ENCODE measurements at regions not wholly inside any gene's neighbourhood (a gene's known extent, or its start where the extent isn't known, plus 50 kb on each side); places are given as distances from the start of the nearest gene placed in this dataset.
A peak's percentile ranks its signal among the peaks of the same experiment; 100 is the strongest.
"Not testable (repeated sequence)": the region's sequence is repeated elsewhere in the genome, so short reads cannot be mapped to it uniquely, and the experiment has no call there.

DNA sequence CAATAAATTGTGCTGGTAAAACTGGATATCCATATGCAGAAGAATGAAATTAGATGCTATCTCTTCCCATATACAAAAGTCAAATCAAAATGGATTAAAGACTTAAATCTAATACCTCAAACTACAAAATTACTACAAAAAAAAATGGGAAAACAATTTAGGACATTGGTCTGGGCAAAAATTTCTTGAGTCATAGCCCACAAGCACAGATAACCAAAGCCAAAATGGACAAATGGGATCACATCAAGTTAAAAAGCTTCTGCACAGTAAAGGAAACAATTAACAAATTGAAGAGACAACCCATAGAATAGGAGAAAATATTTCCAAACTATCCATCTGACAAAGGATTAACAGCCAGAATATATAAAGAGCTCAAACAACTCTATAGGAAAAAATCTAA lies 264.6 kb downstream of the NUAK1 start:
- no peak for DNase-seq
- TF ChIP-seq POLR2A (IDR thresholded peaks at IDR 0.05; ENCODE audit: low read length) (no peak), GATA1 (IDR thresholded peaks at IDR 0.05; ENCODE audit: low read depth, low read length) (no peak)

DNA sequence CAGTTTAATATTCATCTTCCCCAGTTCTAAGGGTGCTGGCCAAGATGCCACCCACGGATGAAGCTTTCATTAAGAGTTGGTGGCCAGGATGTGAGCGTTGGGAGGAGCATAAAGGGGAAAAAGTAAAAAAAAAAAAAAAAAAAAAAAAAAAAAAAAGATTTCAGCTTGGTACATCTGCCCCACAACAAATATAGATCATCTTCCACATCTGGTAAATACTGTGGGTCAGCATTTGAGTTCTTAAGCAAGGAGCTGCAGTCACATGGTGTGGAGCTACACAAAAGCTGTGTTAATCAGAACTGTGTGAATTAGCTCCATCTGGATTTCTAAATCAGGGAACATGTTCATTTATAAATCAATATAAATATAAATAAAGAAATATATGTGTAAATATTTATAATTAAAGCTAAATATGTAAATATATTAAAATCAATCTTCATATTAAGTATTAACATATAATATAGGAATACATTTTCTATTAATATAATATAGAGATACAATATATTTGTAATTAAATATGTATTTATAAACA lies 262.3 kb downstream of the NUAK1 start:
- no peak for DNase-seq
- TF ChIP-seq GATA1 (IDR thresholded peaks at IDR 0.05; ENCODE audit: low read depth, low read length) (no peak), POLR2A (IDR thresholded peaks at IDR 0.05; ENCODE audit: low read length) (no peak)

DNA sequence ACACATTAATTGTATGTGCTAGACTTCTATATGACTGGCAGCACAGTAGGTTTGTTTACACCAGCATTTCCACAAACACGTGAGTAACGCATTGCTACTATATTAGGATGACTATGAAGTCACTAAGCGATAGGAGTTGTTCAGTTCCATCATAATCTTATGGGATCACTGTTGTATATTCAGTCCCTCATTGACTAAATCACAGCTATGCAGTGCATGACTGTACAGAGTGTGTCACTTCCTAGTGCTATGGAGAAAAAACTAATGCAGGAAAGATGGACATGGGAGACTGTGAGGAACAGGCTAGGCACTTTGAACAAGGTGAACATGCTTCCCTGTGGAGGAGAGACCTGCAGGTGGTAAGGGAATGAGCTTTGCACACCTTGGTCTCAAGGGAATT lies 259.8 kb downstream of the NUAK1 start:
- no peak for TF ChIP-seq GATA1 (IDR thresholded peaks at IDR 0.05; ENCODE audit: low read depth, low read length)
- no peak for TF ChIP-seq POLR2A (IDR thresholded peaks at IDR 0.05; ENCODE audit: low read length)
- no peak for DNase-seq

DNA sequence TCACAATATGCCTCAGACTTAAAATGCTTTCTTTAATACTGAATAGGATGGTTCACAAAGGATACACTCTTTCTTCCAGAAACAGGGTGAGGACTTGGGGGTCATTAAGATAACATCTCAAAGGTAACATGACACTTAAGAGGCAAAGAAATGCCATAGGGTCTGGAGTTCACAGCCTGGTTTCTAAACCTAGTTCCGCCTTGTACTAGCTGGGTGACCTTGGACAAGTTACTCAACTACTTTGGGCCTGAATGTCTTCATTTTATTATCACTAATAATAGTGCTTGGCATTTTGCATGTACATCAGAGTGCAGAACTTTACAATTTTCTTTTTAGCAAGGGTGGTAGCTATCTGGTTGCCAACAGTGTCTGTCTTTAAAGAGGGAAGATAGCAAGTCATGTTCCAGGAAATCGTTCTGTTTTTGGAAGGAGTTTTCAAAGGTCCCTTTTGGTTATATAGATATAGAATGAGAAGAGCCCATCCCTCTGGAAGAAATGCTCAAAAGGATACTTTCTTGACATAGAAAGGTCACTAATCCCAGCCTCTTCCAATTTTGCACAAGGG lies 257.8 kb downstream of the NUAK1 start:
- peak in 1 of 2 experiments; percentile 4 for DNase-seq
- TF ChIP-seq GATA1 (IDR thresholded peaks at IDR 0.05; ENCODE audit: low read depth, low read length), result no peak
- TF ChIP-seq POLR2A (IDR thresholded peaks at IDR 0.05; ENCODE audit: low read length), result no peak

DNA sequence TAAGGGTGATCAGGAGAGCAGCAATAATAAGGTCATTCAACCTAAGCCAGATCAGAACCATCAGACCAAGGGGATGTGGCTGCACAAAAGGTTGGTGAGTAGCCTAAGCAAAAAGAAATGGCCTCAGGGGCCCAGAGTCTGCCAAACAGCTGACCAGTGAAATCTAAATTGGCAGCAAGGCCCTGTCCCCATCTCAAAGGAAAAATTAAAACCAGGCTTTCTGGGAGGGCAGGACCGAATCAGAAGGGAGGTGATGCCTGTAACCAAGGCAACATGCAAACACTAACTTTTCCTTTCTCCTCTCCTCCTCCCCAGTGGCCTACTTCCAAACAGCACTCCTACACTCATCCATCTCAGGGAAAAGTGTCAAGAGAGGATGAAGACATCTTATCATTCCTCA lies 256.4 kb downstream of the NUAK1 start:
- TF ChIP-seq POLR2A (IDR thresholded peaks at IDR 0.05; ENCODE audit: low read length), result no peak
- TF ChIP-seq GATA1 (IDR thresholded peaks at IDR 0.05; ENCODE audit: low read depth, low read length), result no peak
- no peak for DNase-seq

DNA sequence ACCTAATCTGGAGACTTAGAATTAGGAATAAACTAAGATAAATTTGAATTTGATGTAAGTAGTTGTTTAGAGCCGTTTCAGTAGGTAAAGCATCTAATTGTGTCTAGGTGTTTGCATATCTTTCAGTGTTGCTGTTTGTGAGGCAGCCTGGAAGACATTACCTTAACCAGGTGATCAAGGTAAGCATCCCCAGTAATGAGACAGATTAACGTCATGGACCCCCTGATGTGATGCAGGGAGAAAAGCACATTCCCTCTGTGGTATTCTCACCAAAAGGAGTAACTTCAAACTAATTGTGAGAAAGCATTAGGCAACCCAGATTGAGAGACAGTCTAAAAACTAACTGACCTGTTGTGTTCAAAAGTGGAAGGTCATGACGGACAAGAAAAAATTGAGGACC lies 251.6 kb downstream of the NUAK1 start:
- DNase-seq, result no peak
- TF ChIP-seq POLR2A (IDR thresholded peaks at IDR 0.05; ENCODE audit: low read length) (no peak), GATA1 (IDR thresholded peaks at IDR 0.05; ENCODE audit: low read depth, low read length) (no peak)

DNA sequence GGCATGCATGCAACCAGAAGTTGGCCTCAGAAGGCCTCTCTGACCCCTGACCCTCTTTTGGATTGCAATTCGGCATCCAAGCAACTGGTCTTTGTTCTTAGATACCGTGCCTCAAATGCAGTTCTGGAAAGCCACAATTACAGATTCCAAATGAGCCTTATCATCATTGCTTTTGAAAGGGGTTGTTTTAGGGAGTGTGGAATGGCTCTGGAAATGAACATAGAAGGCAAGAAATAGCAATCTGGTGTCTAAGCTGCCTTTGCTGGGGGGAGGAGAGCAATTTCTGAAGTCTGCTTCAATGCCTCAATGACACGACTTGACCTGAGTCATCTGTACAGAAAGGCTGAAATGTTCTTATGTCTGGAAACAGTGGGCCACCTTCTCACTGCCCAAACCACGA lies 250.1 kb downstream of the NUAK1 start:
- no peak for TF ChIP-seq POLR2A (IDR thresholded peaks at IDR 0.05; ENCODE audit: low read length)
- no peak for TF ChIP-seq GATA1 (IDR thresholded peaks at IDR 0.05; ENCODE audit: low read depth, low read length)
- no peak for DNase-seq

DNA sequence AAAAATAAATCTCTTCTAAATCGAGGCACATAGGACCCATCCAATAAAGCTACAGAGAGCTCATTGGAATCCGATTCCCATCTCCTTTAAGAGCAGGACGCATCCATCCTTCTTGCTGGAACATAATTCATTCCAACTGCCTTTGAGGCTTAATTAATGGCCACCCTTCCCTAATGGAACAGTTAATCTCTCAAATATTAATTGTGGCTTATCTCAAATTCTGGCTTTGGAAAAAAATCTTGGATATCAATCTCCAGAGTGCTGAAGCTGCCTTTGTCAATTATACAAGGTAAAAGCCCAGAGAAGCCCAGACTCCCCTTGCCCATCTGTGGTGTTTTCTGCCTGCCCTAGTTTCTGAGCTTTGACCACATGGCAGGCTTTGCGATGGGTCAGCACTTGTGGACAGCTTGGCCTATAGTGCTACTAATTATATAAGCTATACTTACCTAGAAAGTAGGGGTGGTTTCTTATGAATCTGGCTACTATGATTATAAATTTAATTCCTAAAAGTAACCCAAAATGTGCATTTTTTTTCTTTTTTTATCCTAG lies 246.3 kb downstream of the NUAK1 start:
- TF ChIP-seq GATA1 (IDR thresholded peaks at IDR 0.05; ENCODE audit: low read depth, low read length) (no peak), POLR2A (IDR thresholded peaks at IDR 0.05; ENCODE audit: low read length) (no peak)
- no peak for DNase-seq

DNA sequence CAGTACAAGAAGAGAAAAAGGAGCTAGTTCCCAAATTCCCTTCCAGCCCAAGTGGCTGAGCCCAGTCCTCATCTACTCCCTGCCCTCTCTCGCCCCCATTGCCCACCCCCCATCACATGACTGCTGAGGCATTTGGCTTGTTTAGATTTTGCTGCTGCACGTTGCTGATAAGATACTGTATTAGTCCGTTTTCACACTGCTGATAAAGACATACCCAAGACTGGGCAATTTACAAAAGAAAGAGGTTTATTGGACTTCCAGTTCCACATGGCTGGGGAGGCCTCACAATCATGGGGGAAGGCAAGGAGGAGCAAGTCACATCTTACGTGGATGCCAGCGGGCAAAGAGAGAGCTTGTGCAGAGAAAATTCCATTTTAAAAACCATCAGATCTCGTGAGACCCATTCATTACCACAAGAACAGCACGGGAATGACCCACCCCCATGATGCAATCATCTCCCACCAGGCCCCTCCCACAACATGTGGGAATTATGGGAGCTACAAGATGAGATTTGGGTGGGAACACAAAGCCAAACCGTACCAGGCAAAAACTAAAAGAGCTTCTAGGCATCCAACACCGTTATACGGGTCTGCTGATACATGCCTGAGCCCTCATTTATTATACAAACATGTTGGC lies 243.4 kb downstream of the NUAK1 start:
- DNase-seq, result not testable (repeated sequence)

DNA sequence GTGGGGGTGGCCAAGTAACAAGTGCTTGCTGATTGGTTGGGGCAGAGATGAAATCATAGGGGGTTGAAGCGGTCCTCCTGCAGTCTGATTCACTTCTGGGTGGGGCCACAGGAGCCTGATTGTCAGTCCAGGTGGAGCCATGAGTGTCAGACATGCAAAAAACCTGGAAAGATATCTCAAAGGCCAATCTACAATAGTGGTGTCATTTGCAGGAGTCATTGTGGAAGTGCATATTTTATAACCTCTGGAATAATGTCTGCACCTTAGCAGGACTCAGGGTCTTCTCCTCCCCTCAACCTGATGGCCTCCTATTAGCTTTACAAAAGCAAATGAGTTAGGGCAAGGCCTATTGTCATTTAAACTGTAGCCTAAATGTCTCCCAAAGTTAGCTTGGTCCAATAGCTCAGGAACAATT lies 241.4 kb downstream of the NUAK1 start:
- DNase-seq, result no peak

DNA sequence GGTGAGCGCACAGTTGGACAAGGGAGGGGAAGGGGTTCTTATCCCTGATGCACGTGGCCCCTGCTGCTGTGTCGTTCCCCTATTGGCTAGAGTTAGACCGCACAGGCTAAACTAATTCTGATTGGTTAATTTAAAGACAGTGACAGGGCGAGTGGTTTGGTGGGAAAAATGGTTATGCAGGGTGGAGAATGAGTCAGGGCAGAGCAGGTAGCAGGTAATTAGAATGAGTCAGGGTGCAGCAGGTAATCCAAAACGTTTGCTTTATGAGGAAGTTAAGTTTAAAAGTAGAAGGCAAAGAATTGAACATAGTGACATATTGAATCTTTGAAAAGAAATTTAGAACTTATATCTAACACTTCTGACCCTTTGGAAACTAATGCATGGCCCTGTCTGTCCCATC lies 240.5 kb downstream of the NUAK1 start:
- DNase-seq, result not testable (repeated sequence)

More for the DNA sequence above, 241.4 kb downstream of the NUAK1 start:
- no peak for TF ChIP-seq POLR2A (IDR thresholded peaks at IDR 0.05; ENCODE audit: low read length)
- no peak for TF ChIP-seq GATA1 (IDR thresholded peaks at IDR 0.05; ENCODE audit: low read depth, low read length)

DNA sequence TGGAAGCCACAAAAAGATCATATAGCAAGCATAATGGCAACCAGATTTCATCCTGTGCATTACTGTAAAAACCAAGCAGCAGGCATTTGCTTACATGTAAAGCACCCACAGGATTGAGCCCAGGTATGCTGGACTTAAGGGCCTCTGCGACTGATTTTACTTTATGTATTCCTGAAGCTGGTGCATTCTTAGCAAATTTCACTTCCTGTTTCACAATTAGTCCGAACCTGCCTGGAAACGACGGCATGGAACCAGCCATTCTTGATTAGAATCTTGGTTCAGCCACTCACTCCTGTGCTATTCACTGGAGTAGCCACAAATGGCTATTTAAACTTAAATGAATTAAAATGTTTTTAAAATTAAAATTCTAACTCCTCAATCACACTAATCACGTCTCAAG lies 239.2 kb downstream of the NUAK1 start:
- TF ChIP-seq POLR2A (IDR thresholded peaks at IDR 0.05; ENCODE audit: low read length), result no peak
- no peak for TF ChIP-seq GATA1 (IDR thresholded peaks at IDR 0.05; ENCODE audit: low read depth, low read length)
- DNase-seq, result no peak

DNA sequence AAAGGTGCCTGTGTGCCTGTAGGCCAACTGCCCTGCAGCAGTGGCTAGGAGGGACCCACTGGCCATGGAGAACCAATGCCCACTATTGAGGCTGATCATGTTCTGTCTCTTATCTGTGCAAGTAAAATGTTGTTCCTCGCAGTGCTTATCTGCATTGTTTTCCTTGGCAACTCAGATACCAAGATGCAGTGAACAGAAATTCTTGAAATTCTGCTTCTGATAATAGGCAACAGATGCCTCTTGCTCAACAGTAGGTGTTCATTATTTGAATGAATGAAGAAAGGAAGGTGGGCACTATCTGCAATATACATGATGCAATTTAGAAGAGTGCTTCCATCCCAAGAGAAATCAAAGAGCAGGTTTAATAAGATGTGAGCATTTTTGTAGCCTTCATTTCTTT lies 232.2 kb downstream of the NUAK1 start:
- DNase-seq, result no peak
- no peak for TF ChIP-seq POLR2A (IDR thresholded peaks at IDR 0.05; ENCODE audit: low read length)
- TF ChIP-seq GATA1 (IDR thresholded peaks at IDR 0.05; ENCODE audit: low read depth, low read length), result no peak

DNA sequence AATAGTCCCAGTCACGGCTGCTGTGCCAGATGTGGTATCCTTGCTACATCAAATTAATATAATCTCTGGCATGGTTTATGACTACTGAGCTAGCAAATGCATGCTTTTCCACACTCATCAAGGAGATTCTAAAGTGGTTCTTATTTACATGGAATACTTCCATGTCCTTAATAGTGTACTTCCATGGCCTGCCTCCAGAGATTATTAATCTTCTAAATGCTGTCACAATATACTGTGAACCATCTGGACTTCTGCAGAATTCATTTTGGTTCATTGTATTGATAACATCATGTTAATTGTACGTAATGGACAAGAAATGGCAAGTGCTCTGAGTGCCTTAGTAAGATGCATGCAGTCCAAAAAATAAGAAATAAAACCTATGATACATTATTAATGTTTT lies 230.8 kb downstream of the NUAK1 start:
- no peak for DNase-seq
- TF ChIP-seq GATA1 (IDR thresholded peaks at IDR 0.05; ENCODE audit: low read depth, low read length), result no peak
- TF ChIP-seq POLR2A (IDR thresholded peaks at IDR 0.05; ENCODE audit: low read length), result no peak

DNA sequence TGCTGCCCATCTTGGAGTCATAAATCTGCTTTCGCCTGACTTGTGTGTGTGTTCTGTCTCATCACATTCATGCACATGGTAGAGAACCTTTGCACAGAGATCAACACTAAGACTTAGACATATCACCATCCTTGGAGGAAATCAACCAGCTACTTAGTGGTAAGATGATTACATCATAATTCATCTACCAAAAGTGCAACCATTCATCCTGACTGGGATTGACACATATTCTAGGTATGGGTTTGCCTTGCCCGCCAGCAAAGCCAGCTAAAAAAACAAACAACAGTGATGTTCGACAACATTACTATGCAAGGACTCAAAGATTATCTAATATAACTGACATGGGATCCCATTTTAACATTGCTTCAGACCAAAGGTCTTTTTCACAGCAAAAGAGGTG lies 228.7 kb downstream of the NUAK1 start:
- TF ChIP-seq POLR2A (IDR thresholded peaks at IDR 0.05; ENCODE audit: low read length), result no peak
- DNase-seq, result no peak

Data from erythroblast (primary cell).